HG03045 (cell line): ENCODE measurements at regions not wholly inside any gene's neighbourhood (a gene's known extent, or its start where the extent isn't known, plus 50 kb on each side); places are given as distances from the start of the nearest gene placed in this dataset.
"Not testable (repeated sequence)": the region's sequence is repeated elsewhere in the genome, so short reads cannot be mapped to it uniquely, and the experiment has no call there.

Experiments
- ATAC-seq: cut with Tn5 transposase; IDR thresholded peaks from one replicate; pipeline ENCODE4 v1.9.1; 2021; ENCODE audit warnings: mild to moderate bottlenecking, moderate library complexity; ENCODE audit not compliant: unreplicated experiment

DNA sequence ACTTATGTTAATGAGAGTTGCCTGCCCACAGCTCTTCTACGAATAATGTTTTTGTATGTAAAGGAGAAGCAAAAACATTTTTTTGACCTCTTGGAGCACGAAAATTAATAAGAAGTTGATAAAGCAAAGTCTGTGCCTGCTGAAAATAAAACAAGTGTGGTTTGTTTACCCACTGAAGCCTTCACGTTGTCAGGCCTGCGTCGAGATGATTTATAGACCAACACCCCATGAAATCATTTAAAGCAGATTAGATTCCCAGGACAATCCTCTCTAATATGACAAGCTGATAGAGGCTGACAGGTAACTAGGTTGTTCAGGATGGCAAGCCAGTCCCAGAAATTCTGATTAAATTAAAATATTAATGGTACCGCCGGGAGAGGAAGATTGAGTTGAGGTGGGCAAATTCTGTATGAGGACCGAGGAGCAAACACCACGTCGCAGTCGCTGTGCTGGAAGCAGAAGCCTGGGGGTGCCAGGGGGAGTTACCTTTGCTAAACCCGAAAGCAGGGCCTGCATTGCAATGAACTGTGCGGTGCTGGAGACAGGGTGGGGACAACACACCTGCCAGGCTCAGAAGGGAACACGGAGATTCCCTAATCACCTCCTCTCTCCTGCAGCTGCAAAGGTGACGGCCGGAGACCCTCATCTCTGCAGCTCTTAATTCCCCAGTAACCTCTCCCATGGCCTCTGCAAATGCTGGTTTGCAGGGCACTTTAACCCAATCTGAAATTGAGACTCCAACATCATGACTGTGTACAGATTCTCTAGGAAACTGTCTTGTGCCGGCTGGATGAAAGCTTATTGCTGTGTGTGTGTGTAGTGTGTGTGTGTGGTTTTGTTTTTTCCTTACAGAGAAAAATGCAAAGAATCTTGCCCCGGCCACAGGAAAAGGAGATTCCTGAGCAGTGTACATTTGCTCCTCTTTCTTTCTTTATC is 2805.9 kb downstream of the RPIA start:
- not testable (repeated sequence) for ATAC-seq

DNA sequence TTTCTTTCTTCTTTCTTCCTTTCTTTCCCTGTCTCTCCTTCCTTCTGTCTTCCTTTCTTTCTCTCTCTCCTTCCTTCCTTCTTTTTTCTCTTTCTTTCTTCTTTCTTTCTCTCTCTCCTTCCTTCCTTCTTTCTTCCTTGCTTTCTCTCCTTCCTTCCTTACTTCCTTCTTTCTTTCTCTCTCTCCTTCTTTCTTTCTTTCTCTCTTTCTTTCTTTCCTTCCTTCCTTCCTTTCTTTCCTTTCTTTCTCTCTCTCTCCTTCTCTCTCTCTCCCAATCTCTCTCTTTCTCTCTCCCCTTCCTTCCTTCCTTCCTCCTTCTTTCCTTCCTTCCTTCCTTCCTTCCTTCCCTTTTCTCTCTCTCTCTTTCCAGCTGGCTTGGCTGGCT is 2806.6 kb downstream of the RPIA start:
- not testable (repeated sequence) for ATAC-seq

DNA sequence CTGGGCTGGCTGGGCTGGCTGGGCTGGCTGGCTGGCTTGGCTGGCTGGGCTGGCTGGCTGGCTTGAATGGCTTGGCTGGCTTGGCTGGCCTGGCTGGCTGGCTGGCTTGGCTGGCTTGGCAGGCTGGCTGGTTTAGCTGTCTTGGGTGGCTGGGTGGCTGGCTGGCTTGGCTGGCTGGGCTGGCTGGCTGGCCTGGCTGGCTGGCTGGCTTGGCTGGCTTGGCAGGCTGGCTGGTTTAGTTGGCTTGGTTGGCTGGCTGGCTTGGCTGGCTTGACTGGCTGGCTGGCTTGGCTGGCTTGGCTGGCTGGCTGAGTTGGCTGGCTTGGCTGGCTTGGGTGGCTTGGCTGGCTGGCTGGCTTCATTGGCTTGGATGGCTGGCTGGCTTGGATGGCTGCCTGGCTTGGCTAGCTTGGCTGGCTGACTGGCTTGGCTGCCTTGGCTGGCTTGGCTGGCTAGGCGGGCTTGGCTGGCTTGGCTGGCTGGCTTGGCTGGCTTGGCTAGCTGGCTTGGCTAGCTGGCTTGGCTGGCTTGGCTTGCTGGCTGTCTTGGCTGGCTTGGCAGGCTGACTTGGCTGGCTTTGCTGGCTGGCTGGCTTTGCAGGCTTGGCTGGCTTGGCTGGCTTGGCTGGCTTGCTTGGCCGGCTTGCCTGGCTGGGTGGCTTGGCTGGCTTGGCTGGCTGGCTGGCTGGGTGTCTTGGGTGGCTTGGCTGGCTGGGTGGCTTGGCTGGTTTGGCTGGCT is 2807.2 kb downstream of the RPIA start:
- not testable (repeated sequence) for ATAC-seq

DNA sequence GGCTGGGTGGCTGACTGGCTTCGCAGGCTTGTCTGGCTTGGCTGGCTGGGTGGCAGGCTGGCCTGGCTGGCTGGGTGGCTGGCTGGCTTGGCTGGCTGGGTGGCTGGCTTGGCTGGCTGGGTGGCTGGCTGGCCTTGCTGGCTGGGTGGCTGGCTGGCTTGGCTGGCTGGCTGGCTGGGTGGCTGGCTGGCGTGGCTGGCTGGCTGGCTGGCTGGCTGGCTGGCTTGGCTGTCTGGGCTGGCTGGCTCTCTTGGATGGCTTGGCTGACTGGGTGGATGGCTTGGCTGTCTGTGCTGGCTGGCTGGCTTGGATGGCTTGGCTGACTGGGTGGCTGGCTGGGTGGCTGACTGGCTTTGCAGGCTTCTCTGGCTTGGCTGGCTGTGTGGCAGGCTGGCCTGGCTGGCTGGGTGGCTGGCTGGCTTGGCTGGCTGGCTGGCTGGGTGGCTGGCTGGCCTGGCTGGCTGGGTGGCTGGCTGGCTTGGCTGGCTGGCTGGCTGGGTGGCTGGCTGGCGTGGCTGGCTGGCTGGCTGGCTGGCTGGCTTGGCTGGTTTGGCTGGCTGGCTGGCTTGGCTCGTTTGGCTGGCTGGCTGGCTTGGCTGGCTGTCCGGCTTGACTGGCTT is 2808.1 kb downstream of the RPIA start:
- not testable (repeated sequence) for ATAC-seq

DNA sequence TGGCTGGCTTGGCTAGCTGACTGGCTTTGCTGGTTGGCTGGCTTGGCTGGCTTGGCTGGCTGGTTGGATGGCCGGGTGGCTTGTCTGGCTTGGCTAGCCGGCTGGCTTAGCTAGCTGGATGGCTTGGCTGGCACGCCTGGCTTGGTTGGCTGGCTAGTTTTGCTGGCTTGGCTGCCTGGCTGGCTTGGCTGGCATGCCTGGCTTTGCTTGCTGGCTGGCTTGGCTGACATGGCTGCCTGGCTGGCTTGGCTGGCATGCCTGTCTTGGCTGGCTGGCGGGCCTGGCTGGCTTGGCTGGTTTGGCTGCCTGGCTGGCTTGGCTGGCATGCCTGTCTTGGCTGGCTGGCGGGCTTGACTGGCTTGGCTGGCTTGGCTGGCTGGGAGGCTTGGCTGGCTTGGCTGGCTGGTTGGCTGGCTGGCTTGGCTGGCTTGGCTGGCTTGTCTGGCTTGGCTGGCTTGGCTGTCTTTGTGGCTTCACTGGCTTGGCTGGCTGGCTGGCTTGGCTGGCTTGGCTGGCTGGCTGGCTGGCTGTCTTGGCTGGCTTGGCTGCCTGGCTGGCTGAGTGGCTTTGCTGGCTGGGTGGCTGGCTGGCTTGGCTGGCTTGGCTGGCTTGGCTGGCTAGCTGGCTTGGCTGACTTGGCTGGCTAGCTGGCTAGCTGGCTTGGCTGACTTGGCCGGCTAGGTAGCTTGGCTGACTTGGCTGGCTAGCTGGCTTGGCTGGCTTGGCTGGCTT is 2808.9 kb downstream of the RPIA start:
- not testable (repeated sequence) for ATAC-seq

GRCh38 chr2:91500978-91501310 is 2809.5 kb downstream of the RPIA start:
- ATAC-seq = not testable (repeated sequence)

GRCh38 chr2:91501481-91502080 is 2810.1 kb downstream of the RPIA start:
- not testable (repeated sequence) for ATAC-seq

- ATAC-seq = not testable (repeated sequence)
Observed at GRCh38 chr2:91503572-91503958, 2812.1 kb downstream of the RPIA start.

DNA sequence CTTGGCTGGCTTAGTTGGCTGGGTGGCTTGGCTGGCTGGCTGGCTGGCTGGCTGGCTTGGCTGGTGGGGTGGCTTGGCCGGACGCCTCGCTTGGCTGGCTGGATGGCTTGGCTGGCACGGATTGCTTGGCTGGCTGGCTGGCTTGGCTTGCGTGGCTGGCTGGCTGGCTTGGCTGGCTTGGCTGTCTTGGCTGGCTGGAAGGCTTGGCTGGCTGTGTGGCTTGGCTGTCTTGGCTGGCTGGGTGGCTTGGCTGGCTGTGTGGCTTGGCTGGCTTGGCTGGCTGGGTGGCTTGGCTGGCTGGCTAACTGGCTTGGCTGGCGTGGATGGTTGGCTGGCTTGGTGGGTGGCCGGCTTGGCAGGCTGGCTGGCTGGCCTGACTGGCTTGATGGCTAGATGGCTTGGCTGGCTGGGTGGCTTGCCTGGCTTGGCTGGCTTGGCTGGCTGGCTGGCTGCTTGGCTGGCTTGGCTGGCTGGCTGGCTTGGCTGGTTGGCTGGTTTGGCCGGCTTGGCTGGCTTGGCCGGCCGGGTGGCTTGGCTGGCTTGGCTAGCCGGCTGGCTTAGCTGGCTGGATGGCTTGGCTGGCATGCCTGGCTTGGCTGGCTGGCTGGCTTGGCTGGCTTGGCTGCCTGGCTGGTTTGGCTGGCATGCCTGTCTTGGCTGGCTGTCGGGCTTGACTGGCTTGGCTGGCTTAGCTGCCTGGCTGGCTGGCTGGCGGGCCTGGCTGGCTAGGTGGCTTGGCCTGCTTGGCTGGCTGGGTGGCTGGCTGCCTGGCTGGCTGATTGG is 2812.7 kb downstream of the RPIA start:
- ATAC-seq = not testable (repeated sequence)

DNA sequence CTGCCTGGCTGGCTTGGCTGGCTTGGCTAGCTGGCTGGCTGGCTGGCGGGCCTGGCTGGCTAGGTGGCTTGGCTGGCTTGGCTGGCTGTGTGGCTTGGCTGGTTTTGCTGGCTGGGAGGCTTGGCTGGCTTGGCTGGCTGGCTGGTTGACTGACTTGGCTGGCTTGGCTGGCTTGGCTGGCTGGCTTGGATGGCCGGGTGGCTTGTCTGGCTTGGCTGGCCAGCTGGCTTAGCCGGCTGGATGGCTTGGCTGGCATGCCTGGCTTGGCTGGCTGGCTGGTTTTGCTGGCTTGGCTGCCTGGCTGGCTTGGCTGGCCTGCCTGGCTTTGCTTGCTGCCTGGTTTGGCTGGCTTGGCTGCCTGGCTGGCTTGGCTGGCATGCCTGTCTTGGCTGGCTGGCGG is 2817.3 kb downstream of the RPIA start:
- ATAC-seq = not testable (repeated sequence)

GRCh38 chr2:91509276-91509675 is 2817.8 kb downstream of the RPIA start:
- not testable (repeated sequence) for ATAC-seq

- not testable (repeated sequence) for ATAC-seq
Observed at GRCh38 chr2:91511166-91511565, 2819.7 kb downstream of the RPIA start.

DNA sequence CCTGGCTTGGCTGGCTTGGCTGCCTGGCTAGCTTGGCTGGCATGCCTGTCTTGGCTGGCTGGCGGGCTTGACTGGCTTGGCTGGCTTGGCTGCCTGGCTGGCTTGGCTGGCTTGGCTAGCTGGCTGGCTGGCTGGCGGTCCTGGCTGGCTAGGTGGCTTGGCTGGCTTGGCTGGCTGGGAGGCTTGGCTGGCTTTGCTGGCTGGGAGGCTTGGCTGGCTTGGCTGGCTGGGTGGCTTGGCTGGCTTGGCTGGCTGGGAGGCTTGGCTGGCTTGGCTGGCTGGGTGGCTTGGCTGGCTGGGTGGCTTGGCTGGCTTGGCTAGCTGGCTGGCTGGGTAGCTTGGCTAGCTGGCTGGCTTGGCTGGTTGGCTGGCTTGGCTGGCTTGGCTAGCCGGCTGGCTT is 2824.5 kb downstream of the RPIA start:
- ATAC-seq = not testable (repeated sequence)

DNA sequence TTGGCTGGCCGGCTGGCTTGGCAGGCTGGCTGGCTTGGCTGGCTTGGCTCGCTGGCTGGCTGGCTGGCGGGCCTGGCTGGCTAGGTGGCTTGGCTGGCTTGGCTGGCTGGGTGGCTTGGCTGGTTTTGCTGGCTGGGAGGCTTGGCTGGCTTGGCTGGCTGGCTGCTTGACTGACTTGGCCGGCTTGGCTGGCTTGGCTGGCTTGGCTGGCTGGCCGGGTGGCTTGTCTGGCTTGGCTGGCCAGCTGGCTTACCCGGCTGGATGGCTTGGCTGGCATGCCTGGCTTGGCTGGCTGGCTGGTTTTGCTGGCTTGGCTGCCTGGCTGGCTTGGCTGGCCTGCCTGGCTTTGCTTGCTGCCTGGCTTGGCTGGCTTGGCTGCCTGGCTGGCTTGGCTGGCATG is 2825.2 kb downstream of the RPIA start:
- ATAC-seq = not testable (repeated sequence)

GRCh38 chr2:91517846-91518245 is 2826.4 kb downstream of the RPIA start:
- not testable (repeated sequence) for ATAC-seq

GRCh38 chr2:91518361-91518981 is 2827.0 kb downstream of the RPIA start:
- not testable (repeated sequence) for ATAC-seq

GRCh38 chr2:91519359-91519758 is 2827.9 kb downstream of the RPIA start:
- not testable (repeated sequence) for ATAC-seq

DNA sequence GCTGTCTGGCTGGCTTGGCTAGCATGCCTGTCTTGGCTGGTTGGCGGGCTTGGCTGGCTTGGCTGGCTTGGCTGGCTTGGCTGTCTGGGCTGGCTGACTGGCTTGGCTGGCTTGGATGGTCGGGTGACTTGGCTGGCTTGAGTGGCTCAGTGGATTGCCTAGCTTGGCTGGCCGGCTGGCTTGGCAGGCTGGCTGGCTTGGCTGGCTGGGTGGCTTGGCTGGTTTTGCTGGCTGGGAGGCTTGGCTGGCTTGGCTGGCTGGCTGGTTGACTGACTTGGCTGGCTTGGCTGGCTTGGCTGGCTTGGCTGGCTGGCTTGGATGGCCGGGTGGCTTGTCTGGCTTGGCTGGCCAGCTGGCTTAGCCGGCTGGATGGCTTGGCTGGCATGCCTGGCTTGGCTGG is 2828.4 kb downstream of the RPIA start:
- ATAC-seq = not testable (repeated sequence)

- ATAC-seq = not testable (repeated sequence)
Observed at GRCh38 chr2:91520523-91520922, 2829.1 kb downstream of the RPIA start.
